Adipocyte (in vitro differentiated cells): ENCODE measurements at regions not wholly inside any gene's neighbourhood (a gene's known extent, or its start where the extent isn't known, plus 50 kb on each side); places are given as distances from the start of the nearest gene placed in this dataset.
"Not testable (repeated sequence)": the region's sequence is repeated elsewhere in the genome, so short reads cannot be mapped to it uniquely, and the experiment has no call there.

Experiments
- DNase-seq: peaks from one replicate; pipeline ENCODE4 v3.0.0-alpha.2; 2015; ENCODE audit warnings: low read depth
- H3K27me3 ChIP-seq: replicated peaks from 2 replicates; pipeline ENCODE4 v1.7.0; 2013; ENCODE audit warnings: mild to moderate bottlenecking, low read length, moderate library complexity; ENCODE audit not compliant: control insufficient read depth, insufficient read depth
- H3K36me3 ChIP-seq: 2 replicates; pipeline ENCODE4 v1.7.0; 2013; ENCODE audit warnings: low read length, mild to moderate bottlenecking, moderate library complexity; ENCODE audit not compliant: control insufficient read depth, insufficient read depth, severe bottlenecking
- H3K4me1 ChIP-seq: 2 replicates; pipeline ENCODE4 v1.7.0; 2013; ENCODE audit warnings: mild to moderate bottlenecking, low read length, moderate library complexity; ENCODE audit not compliant: control insufficient read depth, insufficient read depth
- H3K4me3 ChIP-seq: 2 replicates; pipeline ENCODE4 v1.7.0; 2013; ENCODE audit warnings: mild to moderate bottlenecking, low read length, moderate library complexity
- H3K9ac ChIP-seq: 2 replicates; pipeline ENCODE4 v1.7.0; 2013; ENCODE audit warnings: mild to moderate bottlenecking, low read length, moderate library complexity
- H3K9me3 ChIP-seq: 2 replicates; pipeline ENCODE4 v1.7.0; 2013; ENCODE audit warnings: mild to moderate bottlenecking, low read length, moderate library complexity; ENCODE audit not compliant: control insufficient read depth

DNA sequence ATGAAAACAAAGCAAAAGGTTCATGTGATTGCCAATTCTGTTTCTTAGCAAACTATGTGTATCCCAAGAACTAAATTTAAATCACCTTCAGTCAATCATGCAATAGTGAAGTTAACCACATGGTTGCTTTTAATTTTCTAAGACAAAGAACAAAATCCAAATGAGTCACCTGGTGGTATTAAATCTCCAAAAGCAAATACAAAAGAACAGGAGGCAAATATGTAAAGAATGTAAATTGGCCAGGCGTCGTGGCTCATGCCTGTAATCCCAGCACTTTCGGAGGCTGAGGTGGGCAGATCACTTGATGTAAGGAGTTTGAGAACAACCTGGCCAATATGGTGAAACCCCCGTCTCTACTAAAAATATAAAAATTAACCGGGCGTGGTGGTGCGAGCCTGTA lies 54.2 kb upstream of the PIK3R4 start:
- Histone ChIP-seq H3K27me3 (no peaks in the 10 kb centered on the region), H3K4me1 (no peaks in the 10 kb centered on the region), H3K9me3 (peaks cover 2% of the 10 kb centered on the region), H3K36me3 (no peaks in the 10 kb centered on the region), H3K4me3 (no peak overlapping the region), H3K9ac (no peak overlapping the region)
- no peak for DNase-seq

DNA sequence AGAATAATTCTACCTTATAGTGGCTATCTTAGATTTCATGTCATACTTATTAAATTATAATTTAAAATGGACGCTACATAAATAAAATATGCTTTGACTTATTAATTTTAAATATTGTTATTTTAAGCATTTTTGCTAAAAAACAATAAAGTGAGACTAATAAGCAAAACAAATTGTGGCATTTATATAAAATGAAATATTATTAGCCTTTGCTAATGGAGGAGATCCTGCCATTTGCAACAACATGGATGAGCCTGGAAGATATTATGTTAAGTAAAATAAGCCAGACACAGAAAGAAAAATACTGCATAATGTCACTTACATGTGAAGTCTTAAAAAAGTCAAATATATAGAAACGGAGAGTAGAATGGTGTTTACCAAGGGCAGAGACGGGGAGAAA lies 54.8 kb upstream of the PIK3R4 start:
- no peak for DNase-seq
- no peaks in the 10 kb centered on the region for H3K4me1 ChIP-seq
- no peak overlapping the region for H3K9ac ChIP-seq
- H3K4me3 ChIP-seq: no peak overlapping the region
- peaks cover 2% of the 10 kb centered on the region for H3K9me3 ChIP-seq
- H3K27me3 ChIP-seq: no peaks in the 10 kb centered on the region
- H3K36me3 ChIP-seq: no peaks in the 10 kb centered on the region

DNA sequence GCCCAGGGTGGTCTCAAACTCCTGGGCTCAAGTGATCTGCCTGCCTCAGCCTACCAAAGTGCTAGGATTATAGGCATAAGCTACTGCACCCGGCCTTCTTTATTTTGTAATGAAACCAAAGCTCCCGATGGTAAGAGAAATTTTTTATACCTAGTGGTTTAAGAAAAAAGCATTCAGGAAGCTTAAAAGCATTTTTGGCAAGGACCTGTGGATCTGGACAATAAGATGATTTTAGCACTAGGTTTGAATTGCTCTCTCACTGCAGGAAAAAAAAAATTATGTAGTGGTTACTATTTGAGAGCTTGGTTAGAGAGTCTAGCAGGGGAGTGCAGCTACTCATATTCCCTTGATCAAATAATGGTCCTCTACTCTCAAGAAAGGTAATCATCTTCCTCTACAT lies 64.9 kb upstream of the PIK3R4 start:
- H3K36me3 ChIP-seq: no peaks in the 10 kb centered on the region
- H3K4me3 ChIP-seq: no peak overlapping the region
- H3K9me3 ChIP-seq: no peaks in the 10 kb centered on the region
- no peak overlapping the region for H3K9ac ChIP-seq
- DNase-seq: no peak
- no peaks in the 10 kb centered on the region for H3K27me3 ChIP-seq
- H3K4me1 ChIP-seq: no peaks in the 10 kb centered on the region

DNA sequence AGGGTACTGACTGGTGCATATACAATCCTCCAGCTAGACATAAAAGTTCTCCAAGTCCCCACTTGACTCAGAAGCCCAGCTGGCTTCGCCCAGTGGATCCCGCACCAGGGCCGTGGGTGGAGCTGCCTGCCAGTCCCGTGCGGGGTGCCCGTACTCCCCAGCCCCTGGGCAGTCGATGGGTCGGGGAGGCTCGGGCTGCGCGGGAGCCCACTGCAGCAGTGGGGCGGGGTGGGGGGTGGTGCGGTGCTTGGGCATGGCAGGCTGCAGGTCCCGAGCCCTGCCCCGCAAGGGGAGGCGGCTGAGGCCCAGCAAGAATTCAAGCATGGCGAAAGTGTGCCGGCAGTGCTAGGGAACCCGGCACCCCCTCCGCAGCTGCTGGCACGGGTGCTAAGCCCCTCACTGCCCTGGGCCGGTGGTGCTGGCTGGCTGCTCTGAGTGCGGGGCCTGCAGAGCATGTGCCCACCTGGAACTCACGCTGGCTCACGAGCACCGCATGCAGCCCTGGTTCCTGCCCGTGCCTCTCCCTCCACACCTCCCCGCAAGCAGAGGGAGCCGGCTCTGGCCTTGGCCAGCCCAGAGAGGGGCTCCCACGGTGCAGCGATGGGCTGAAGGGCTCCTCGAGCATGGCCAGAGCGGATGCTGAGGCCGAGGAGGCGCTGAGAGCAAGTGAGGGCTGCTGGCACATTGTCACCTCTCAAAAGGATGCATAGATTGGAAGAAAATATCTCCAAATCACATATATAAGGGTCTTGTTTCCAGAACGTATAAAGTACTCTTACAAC lies 68.3 kb upstream of the PIK3R4 start:
- Histone ChIP-seq H3K36me3 (no peaks in the 10 kb centered on the region), H3K4me3 (no peak overlapping the region)
- no peak for DNase-seq

DNA sequence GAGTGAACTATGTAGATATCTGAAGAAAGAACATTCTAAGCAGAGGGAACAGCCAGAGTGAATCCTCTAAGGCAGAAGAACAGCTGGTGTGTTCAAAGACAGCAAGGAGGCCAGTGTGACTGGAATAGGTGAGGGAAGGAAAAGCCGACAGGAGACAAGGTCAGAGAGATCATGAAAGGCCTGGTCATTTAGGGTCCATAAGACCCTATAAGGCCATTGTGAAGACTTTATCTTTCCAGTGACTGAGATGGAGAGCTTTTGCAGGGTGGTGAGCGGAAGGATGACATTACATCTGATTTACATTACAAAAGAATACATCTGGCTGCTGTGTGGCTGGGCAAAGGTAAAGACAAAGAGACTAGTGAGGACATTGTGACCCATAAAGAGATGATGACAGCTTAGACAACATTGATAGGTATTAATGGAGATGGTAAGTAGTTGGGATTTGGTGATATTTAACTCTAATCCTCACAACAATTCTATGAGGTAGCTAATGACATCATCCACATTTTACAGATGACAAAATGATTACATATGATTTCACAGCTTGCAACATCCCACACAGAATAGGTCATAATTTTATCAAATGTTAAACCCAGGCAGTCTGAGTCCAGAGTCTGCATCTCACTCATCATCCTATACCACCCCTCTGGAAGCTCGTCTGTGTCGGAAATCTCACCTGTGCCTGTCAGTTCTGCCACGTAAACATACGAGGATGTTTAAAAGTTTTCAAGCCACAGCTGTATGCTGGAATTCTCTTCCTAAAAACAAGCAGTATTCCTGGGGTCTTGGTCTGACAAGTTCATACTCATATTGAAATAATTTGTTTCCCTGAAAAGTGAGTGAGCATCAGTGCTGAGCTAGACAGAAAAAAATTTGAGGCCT lies 70.2 kb upstream of the PIK3R4 start:
- no peak for DNase-seq
- Histone ChIP-seq H3K9me3 (no peaks in the 10 kb centered on the region), H3K36me3 (no peaks in the 10 kb centered on the region), H3K9ac (no peak overlapping the region), H3K4me1 (peaks cover 5% of the 10 kb centered on the region), H3K27me3 (no peaks in the 10 kb centered on the region), H3K4me3 (no peak overlapping the region)

More for the DNA sequence above, 68.3 kb upstream of the PIK3R4 start:
- Histone ChIP-seq H3K9ac (no peak overlapping the region), H3K9me3 (no peaks in the 10 kb centered on the region), H3K27me3 (no peaks in the 10 kb centered on the region), H3K4me1 (no peaks in the 10 kb centered on the region)

DNA sequence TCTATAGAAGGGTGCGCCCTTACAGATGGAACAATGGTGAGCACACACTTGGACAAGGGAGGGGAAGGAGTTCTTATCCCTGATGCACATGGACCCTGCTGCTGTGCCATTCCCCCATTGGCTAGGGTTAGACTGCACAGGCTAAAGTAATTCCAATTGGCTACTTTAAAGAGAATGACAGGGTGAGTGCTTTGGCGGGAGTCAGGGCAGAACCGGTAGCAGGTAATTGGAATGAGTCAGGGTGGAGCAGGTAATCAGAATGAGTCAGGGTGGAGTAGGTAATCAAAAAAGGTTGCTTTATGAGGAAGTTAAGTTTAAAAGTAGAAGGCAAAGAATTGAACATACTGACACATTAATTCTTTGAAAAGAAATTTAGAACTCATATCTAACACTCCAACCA lies 71.4 kb upstream of the PIK3R4 start:
- H3K36me3 ChIP-seq, H3K9ac ChIP-seq, H3K9me3 ChIP-seq, H3K27me3 ChIP-seq, H3K4me3 ChIP-seq, DNase-seq: not testable (repeated sequence)
- H3K4me1 ChIP-seq: peaks cover 12% of the 10 kb centered on the region

DNA sequence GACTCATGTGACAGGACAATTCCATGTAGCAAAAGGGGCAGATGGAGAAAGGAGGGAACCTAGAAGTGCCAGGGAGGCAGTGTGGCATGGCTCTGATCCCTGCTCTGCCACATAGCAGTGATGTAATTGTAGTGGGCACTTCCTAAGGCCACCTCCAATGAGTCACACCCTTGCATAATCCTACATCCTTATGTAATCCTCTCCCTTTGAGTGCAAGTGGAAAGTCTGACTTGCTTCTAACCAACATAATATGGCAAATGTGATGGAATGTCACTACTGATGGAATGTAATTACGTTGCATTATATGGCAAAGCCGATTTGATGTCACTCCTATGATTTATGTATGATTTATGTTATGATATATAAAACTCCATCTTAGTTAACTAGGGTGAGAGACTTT lies 72.9 kb upstream of the ATP2C1 start:
- Histone ChIP-seq H3K27me3 (no peaks in the 10 kb centered on the region), H3K4me3 (no peak overlapping the region), H3K4me1 (peaks cover 28% of the 10 kb centered on the region), H3K9me3 (no peaks in the 10 kb centered on the region), H3K9ac (no peak overlapping the region), H3K36me3 (no peaks in the 10 kb centered on the region)
- peak; percentile 55 for DNase-seq

DNA sequence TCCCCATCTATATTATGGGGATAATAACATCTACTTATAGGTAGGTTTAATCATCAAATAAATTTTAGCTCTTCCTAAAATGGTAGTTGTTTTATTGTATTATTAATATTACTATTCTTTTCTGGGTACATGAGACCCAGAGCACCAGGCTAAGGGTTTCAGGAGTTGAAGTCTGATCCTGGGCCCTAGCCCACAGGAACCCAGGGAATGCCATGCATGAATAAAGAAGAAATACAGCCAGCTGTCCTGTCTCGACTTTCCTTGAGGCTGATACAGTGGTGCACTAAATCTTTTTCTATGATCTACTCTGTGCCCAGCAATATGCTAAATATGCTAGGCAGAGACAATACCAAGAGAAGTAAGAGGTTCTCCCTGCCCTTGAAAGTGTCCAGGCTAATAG lies 72.1 kb upstream of the ATP2C1 start:
- Histone ChIP-seq H3K9me3 (no peaks in the 10 kb centered on the region), H3K4me3 (no peak overlapping the region), H3K36me3 (no peaks in the 10 kb centered on the region), H3K27me3 (no peaks in the 10 kb centered on the region), H3K9ac (no peak overlapping the region), H3K4me1 (peaks cover 28% of the 10 kb centered on the region)
- no peak for DNase-seq

DNA sequence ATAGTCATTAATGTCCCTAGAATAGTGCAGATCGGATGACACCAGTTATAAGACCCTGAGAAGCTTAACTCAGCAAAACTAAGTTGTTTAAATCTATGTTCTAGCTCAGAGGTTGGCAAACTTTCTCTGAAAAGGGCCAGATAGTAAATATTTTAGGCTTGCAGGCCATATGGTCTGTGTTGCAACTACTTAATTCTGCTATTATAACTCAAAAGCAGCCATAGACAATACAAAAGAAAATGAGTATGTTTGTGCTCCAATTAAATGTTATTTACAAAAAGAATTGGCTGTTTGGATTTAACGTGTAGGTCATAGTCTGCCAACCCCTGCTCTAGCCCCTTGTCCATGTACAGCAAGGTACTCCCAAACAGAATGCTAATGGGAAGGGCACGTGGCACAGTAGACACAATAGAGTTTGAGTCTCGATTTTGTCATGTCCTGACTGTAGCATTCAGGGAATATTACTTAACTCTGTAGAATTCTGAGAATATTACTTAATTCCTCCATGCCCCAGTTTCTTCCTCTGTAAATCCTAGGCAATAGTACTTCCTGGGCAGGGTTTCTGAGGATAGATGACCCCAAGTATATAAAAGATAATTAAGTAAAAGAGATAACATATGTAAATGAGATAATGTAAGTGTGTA lies 70.5 kb upstream of the ATP2C1 start:
- Histone ChIP-seq H3K4me1 (peaks cover 28% of the 10 kb centered on the region), H3K27me3 (no peaks in the 10 kb centered on the region), H3K36me3 (no peaks in the 10 kb centered on the region), H3K9ac (peak overlapping the region; percentile 32), H3K9me3 (no peaks in the 10 kb centered on the region), H3K4me3 (peak overlapping the region; percentile 13)
- no peak for DNase-seq

DNA sequence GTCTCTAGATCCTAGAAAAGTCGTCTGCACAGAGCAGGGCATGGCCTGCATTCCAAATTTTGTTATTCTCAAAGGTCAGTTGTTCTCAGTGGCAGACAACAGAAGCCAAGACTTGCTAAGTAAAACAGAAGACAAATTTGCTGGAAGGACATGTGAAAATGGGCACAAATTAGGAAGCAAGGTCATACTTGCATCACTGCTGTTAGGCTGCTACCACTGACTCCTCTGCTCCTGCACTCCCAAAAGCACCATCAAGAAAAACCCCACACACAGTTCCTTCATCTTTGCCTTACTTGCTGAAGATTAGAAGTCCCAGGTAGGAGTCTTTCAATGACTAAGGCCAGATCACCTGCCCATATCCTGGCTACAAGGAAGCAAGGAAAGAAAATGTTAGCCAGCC lies 69.9 kb upstream of the ATP2C1 start:
- H3K4me1 ChIP-seq: peaks cover 28% of the 10 kb centered on the region
- no peak for DNase-seq
- peak overlapping the region; percentile 13 for H3K4me3 ChIP-seq

DNA sequence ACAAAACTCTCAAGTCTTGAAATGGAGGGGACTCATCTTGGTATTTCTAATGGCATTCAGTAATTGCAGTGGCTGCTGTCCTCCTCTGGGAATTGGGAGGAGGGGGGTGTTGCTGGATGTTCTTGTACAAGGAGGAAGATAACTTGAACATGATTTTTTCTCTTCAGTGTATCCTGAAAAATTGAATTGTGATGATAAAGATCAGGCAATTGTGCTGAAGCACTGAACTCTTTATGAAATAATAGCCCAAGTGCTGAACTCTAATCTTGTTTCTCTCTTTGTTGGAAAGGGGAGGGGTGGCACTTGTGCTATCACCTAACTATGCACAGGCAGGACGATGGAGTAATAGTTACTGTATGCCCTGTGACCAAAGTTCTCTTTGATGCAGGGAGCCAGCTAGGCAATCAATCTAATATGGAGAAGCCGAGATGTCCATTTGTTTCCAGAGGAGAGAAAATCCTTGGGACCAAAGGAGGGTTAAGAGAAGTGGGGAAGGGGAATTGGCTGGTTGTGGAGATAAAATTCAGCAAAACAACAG lies 68.1 kb upstream of the ATP2C1 start:
- Histone ChIP-seq H3K27me3 (no peaks in the 10 kb centered on the region), H3K9me3 (no peaks in the 10 kb centered on the region), H3K4me1 (peaks cover 28% of the 10 kb centered on the region), H3K4me3 (no peak overlapping the region), H3K9ac (no peak overlapping the region), H3K36me3 (no peaks in the 10 kb centered on the region)
- no peak for DNase-seq

More for the DNA sequence above, 69.9 kb upstream of the ATP2C1 start:
- Histone ChIP-seq H3K9ac (peak overlapping the region; percentile 32), H3K9me3 (no peaks in the 10 kb centered on the region), H3K27me3 (no peaks in the 10 kb centered on the region), H3K36me3 (no peaks in the 10 kb centered on the region)
